ENCODE measurements at regions not wholly inside any gene's neighbourhood (a gene's known extent, or its start where the extent isn't known, plus 50 kb on each side); places are given as distances from the start of the nearest gene placed in this dataset.
"Not testable (repeated sequence)": the region's sequence is repeated elsewhere in the genome, so short reads cannot be mapped to it uniquely, and the experiment has no call there.

GRCh38 chr6:28809947-28810658 lies 113.7 kb downstream of the TRIM27 start:
- DNase-seq: peak; percentile 29

DNA sequence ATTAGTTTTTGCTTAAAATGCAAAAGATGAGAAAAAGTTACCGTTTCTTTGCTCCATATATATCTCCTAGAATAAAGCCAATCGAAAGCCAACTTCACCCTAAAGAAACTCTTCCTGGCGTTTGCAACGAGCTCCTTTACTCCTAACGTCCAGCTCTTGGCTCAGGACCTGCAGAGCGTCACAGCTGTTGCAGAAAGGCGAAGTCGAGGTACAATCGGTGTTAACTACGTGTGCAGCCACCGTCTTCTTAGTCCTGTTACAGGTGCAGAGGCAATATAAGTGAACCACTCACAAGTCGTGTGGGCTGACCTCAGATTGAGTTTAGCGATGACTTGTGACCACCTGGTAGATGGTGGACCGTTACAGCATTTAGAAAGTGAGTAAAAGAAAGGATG lies 113.1 kb downstream of the TRIM27 start:
- DNase-seq: no peak

- peak; percentile 69 for DNase-seq
Observed at GRCh38 chr6:28811873-28812272, 111.9 kb downstream of the TRIM27 start.

DNA sequence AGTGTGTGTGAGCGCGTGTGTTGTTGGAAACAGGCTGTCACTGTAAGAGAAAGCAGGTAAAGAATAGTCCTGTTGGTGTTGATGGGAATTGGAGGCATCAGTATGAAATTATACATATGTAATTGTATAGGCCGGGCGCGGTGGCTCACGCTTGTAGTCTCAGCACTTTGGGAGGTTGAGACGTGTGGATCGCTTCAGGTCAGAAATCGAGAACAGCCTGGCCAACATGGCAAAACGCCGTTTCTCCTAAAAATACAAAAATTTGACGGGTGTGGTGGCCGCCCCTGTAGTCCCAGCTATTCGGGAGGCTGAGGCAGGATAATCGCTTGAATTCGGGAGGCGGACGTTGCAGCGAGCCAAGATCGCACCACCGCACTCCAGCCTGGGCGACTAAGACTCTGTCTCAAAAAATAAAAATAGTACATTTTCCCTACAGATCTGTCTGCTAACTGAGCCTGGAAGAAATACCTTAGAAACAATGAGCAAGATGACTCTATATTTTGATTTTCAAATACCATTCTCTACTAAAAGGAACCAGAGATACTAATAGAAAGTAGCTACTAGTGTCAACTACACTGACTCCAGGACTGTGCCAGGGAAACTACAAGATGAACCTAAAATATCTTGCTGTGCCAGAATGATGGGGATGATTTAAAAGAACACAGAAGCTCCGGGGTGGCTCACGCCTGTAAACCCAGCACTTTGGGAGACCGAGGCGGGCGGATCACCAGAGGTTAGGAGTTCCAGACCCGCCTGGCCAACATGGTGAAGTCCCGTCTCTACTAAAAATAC lies 110.8 kb downstream of the TRIM27 start:
- no peak for DNase-seq

DNA sequence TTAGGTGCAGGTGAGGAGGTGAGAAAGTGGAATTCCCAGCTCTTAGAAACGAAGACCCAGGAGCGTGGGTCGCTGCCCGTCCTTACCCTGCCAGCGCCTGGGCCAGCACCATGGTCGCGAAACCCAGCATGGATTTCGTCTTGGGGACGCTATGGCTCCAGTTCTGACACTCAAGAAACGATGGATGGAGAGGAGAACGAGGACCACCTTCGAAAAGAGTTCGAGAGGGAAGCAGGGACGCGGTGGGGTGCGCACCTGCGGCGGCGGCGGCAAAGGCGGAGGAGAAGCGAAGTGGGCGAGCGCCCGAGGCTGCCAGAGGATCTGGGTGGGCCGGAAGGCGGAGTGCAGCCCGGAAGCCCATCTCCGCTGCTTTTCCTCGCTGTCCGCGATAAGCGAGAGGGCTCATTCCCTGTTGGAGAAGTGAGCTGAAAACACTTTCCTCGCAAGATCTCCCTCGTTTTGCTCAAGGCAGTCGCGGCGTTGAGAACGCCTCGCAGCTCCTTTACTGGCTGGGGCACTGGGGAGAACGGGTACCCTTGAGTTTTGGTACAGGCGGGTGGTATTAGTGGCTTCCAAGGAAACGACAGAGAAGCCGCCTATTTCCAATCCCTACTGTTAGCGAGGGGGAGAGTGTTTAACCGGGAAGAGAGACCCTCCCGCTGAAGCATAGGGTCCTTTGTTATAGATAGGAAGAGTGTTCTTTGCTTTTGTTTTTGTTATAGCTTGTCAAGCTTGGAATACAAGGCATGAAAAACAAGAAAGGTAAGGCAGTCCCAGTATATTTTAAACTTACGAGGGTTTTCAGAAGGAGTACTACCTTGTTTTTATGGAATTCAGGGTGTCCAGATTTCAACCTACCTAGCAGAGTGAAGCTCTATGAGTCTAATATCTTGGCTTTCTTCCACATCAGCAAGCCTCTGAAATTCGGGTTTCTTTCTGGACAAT lies 109.5 kb downstream of the TRIM27 start:
- no peak for DNase-seq

DNA sequence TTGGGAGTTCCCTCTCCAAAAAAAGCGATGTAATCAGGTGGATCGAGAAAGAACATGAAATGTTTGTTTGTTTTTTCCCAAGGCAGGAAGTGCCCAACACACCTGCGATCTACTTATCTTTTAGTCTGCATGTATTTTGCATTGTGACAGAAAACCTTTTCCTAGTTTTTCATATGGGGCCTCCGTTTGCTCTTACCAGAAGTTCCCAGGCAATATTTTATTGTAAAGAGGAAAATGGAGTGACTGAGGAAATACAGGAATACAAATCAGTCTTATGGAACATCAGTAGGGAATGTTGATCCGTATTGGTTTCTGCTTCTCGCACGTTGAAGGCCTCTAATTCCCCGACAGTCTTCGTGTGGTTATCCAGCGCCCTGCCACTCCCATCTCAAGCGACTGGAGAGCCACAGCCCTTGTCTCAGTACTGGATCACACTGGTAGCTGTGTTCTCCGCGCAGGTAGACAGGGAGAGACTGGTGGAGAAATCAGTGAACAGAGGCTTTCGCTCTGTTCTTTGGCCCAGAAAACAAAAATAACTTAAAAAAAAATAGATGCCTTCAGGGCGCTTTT lies 107.4 kb downstream of the TRIM27 start:
- DNase-seq: no peak

- DNase-seq: peak; percentile 89
Observed at GRCh38 chr6:28816909-28817807, 106.6 kb downstream of the TRIM27 start.

DNA sequence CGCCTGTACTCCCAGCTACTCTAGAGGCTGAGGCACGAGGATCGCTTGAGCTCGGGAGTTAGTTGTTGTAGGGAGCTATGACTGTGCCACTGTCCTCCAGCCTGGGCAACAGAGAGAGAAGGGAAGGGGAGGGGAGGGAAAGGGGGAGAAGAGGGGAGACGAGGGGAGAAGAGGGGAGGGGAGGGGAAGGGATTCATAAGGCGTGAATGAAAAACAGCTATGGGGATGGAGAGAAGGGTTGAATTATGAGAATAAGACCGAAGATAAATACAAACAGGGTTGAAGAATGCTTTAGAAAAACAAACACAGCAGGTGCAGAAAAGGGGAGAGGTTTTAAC lies 106.0 kb downstream of the TRIM27 start:
- no peak for DNase-seq

GRCh38 chr6:28824793-28825731 lies 98.7 kb downstream of the TRIM27 start:
- no peak for DNase-seq

DNA sequence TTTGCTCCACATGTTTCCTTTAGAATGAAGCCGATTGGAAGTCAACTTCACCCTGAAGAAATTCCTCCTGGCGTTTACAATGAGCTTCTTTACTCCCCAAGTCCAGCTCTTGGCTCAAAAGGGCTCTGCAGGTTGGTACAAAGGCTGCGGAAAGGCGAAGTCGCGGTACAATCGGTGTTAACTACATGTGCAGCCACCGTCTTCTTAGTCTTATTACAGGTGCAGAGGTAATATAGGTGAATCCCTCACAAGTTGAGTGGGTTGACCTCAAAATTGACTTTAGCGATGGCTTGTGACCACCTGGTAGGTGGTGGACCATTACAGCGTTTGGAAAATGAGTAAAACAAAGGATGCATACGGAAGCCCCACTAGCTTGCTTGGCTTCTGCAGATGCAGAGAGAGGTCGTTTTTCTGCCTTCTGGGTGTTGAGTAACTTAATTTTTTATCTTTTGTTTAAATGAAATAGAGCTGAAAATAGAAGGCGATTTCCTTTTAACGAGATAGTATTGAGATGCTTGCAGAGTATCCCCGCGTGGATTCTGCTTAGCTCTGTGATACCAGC lies 98.0 kb downstream of the TRIM27 start:
- no peak for DNase-seq

- DNase-seq: not testable (repeated sequence)
Observed at GRCh38 chr6:28831683-28832082, 92.1 kb downstream of the TRIM27 start.

DNA sequence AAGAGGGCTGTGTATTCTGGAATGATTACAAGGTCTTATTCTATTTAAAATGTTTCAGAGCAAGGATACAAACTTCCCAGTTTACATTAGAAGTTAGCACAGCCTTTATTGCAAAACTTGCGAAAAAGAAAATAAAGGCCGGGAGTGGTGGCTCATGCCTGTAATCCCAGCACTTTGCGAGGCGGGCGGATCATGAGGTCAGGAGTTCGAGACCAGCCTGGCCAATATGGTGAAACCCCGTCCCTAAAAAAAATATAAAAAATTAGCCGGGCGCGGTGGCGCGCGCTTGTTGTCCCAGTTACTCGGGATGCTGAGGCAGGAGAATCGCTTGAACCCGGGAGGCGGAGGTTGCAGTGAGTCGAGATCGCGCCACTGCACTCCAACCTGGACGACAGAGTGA lies 87.1 kb downstream of the TRIM27 start:
- peak; percentile 40 for DNase-seq

DNA sequence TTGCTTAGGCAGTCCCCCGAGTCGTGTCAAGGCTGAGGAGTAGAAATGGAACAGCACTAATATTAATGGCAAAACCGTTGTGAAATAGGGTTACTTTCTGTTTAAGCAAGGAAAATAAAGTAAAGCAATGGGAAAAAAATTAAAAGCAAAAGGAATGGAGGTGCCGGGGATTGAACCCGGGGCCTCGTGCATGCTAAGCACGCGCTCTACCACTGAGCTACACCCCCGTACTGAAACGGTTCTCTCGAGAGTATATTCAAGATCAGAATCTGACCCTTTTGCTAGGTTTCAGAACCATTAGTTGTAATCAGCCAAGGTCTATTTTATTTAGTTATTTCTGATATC lies 85.5 kb downstream of the TRIM27 start:
- peak; percentile 75 for DNase-seq

DNA sequence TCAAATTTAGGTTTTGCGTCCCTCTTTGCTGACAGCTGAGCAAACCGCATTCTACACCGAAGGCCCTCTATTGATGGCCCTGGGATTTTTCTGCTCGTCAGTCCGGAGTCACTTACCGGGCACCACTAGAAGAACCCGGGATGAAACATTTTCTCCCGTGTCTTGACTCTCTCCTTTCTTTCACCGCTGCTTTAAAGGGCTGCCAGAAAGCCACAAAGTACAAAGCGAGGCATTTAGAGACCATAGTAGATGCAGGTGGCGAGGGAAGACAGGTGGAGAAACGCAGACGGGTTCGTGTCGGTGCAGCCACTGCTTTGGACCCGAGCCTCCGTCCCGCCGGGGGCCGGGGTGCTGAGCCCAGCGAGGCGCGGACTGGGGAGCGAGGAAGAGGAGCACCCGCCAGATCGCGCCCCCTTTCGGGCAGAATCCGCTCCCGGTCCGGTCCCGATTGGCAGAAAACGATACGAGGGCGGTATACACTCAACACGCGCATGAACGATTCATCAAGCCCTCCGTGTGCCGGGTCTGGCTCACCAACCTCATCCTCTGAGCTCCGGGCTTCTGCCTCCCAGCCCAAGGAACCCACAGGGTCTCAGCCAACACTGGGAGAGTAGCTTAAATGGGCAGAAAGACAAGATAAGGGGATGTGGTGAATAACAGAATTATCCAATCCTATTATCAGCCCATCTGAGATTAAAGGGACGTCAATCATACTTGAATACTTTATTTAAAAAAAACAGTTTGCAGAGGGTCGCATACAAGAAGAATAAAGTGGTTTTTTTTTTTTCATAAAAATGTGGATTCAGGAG lies 84.9 kb downstream of the TRIM27 start:
- peak; percentile 95 for DNase-seq

DNA sequence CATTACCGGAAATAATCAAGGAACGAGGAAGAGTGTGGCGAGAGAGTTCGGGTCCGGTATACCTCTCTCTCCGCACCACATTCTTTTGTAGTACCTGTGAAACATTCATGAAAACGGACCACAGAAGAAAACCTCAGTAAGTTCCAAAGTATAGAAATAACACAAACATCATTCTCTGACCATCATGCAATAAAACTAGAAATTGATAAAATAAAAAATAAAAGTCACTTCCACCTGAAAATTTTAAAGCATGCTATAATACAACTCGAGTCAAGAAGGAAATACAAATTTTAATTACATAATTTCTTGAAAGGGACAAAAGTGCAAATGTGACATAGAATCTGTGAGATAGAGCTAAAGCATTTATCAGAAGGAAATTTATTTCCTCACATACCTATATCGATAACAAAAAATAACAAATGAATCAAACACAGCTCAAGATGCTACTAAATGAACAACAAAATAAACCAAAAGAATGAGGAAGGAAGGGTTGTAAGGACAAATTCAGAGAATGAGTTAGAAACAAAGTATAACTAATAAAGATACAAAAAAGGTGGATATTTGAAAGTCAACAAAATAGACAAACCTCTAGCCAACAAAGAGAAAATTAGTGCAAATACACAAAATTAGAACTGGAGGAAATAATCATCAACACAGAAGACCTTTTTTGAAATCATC lies 84.2 kb downstream of the TRIM27 start:
- no peak for DNase-seq

- DNase-seq: no peak
Observed at GRCh38 chr6:28841290-28841689, 82.5 kb downstream of the TRIM27 start.

- DNase-seq: peak; percentile 38
Observed at GRCh38 chr6:28848756-28849155, 75.0 kb downstream of the TRIM27 start.

All from activated CD4-positive, alpha-beta T cell treated with anti-CD3 and anti-CD28 coated beads, Interleukin-10, Interleukin-2, amounts not matched to agents 100 ng/mL and 50 ng/mL, durations not matched to agents 16 hours and 8 hours (primary cell).